ENCODE measurements at regions not wholly inside any gene's neighbourhood (a gene's known extent, or its start where the extent isn't known, plus 50 kb on each side); places are given as distances from the start of the nearest gene placed in this dataset.

- TF ChIP-seq TBP (IDR thresholded peaks at IDR 0.05; ENCODE audit: low read depth, low read length) (no peak), RXRA (IDR thresholded peaks at IDR 0.05; ENCODE audit: insufficient read depth, low read depth, low read length) (no peak), ASH2L (IDR thresholded peaks at IDR 0.05; ENCODE audit: low read length) (no peak)
Observed at GRCh38 chr19:31784671-31785101, 435.4 kb upstream of the TSHZ3 start (continued).
